Testis (tissue), 2 donors: ENCODE measurements at regions not wholly inside any gene's neighbourhood (a gene's known extent, or its start where the extent isn't known, plus 50 kb on each side); places are given as distances from the start of the nearest gene placed in this dataset.

Experiments
- CTCF ChIP-seq, 3 experiments: fragments of 450-650 bp in 2 of 3; fragments of 200-600 bp in 1 of 3; sonication (generic) in 1 of 3; IDR thresholded peaks; one replicate each; pipeline ENCODE4 v1.5.1; 2016 to 2019; ENCODE audit warnings: antibody characterized with exemption in 3 of 3, mild to moderate bottlenecking in 2 of 3, moderate library complexity in 1 of 3
- POLR2A ChIP-seq: fragments of 450-650 bp; IDR thresholded peaks from one replicate; pipeline ENCODE4 v1.6.1; 2017; ENCODE audit warnings: antibody characterized with exemption, mild to moderate bottlenecking, moderate library complexity

GRCh38 chr18:68270017-68270416 lies 444.9 kb downstream of the TMX3 start:
- no peak for TF ChIP-seq CTCF (IDR thresholded peaks at IDR 0.05)
- TF ChIP-seq POLR2A, result no peak
